ENCODE measurements at regions not wholly inside any gene's neighbourhood (a gene's known extent, or its start where the extent isn't known, plus 50 kb on each side); places are given as distances from the start of the nearest gene placed in this dataset.

DNA sequence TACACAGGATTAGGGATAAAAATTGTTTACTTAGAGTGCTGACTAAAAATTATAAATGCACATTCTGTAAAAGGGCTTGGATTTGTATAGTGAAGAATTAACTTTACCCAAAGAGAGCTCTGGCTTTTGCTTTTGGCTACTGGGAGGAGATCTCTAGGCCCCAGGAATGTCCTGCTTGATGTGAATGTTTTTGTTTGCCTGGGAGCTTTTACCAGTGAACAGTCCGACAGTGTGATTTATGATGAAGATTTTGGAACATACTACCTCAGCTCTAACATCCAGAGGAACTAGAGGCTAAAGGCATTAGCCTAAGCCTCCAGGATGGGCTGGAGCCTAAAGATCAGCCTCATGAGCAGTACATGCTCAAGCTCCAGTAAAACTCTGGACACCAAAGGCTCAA lies 103.7 kb upstream of the RFX3 start:
- no peak overlapping the region for H3K4me3 ChIP-seq (ENCODE audit: low read length)
- no peak for ATAC-seq

DNA sequence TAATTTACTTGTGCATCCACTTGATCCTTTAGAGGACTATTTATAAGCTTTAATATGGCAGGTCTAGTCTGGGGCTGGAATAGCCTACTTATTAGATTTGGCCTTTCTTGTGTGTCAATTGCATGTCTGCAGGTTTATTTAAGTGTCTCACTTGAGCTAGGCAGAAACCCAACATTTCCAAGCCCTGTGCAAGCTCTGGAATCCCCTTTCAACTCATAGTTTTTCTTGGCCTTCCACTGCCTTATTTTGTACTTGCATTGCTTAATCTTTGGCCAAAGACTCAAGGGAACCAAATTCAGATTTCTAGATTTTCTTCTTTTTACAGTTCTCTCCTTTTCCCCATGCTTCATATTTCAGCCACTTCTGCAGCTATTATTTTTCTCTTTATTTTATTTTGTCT lies 102.4 kb upstream of the RFX3 start:
- CTCF ChIA-PET, result no interaction called here
- H2AFZ ChIP-seq (ENCODE audit: low read length), result no peak overlapping the region
- no TSS peak for BruUV-seq (replicated peaks)

More for the DNA sequence above, 103.7 kb upstream of the RFX3 start:
- Histone ChIP-seq H3K36me3 (ENCODE audit: low read depth, low read length) (no peaks in the 10 kb centered on the region), H3K4me2 (ENCODE audit: low read length) (no peak overlapping the region), H4K20me1 (ENCODE audit: low read length) (no peaks in the 10 kb centered on the region), H3K27ac (ENCODE audit: low read length) (no peak overlapping the region), H3K9me2 (replicated peaks; ENCODE audit: low read length) (no peaks in the 10 kb centered on the region), H3K4me1 (ENCODE audit: insufficient read depth, low read length) (no peaks in the 10 kb centered on the region), H3K27me3 (ENCODE audit: low read length) (no peaks in the 10 kb centered on the region), H3K79me2 (ENCODE audit: low read length) (no peaks in the 10 kb centered on the region), H3F3A (ENCODE audit: low read length, unreplicated experiment) (no peaks in the 10 kb centered on the region), H2AFZ (ENCODE audit: low read length) (no peak overlapping the region), H3K9ac (ENCODE audit: low read length) (no peak overlapping the region), H3K9me3 (ENCODE audit: low read length) (no peaks in the 10 kb centered on the region)
- ChIA-PET POLR2A (ENCODE audit: unreplicated experiment) (no interaction called here), CTCF (no interaction called here)
- intact Hi-C loops (cut with micrococcal nuclease), result no loop called here
- TF ChIP-seq EZH2 (IDR thresholded peaks at IDR 0.05; ENCODE audit: low read length, unreplicated experiment) (no peak), EZH2phosphoT487 (IDR thresholded peaks at IDR 0.05; ENCODE audit: borderline replicate concordance, low read length) (no peak)
- TF ChIP-seq, protein P1, sequence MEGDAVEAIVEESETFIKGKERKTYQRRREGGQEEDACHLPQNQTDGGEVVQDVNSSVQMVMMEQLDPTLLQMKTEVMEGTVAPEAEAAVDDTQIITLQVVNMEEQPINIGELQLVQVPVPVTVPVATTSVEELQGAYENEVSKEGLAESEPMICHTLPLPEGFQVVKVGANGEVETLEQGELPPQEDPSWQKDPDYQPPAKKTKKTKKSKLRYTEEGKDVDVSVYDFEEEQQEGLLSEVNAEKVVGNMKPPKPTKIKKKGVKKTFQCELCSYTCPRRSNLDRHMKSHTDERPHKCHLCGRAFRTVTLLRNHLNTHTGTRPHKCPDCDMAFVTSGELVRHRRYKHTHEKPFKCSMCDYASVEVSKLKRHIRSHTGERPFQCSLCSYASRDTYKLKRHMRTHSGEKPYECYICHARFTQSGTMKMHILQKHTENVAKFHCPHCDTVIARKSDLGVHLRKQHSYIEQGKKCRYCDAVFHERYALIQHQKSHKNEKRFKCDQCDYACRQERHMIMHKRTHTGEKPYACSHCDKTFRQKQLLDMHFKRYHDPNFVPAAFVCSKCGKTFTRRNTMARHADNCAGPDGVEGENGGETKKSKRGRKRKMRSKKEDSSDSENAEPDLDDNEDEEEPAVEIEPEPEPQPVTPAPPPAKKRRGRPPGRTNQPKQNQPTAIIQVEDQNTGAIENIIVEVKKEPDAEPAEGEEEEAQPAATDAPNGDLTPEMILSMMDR (conservative IDR thresholded peaks at IDR 0.05; ENCODE audit: low read depth, low read length), result no peak
- DNase-seq, result no peak
- no TSS peak for BruUV-seq (replicated peaks)

DNA sequence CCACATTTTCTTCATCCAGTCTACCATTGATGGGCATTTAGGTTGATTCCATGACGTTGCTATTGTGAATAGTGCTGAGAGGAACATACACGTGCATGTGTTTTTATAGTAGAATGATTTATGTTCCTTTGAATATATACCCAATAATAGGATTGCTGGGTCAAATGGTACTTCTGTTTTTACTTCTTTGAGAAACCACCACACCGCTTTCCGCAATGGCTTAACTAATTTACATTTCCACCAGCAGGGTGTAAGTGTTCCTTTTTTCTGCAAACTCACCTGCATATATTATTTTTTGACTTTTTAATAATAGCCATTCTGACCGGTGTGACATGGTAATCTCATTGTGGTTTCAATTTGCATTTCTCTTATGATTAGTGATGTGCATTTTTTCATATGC lies 82.2 kb upstream of the RFX3 start:
- ChIA-PET POLR2A (ENCODE audit: unreplicated experiment) (no interaction called here), CTCF (no interaction called here)
- ATAC-seq (no peak), DNase-seq (no peak)
- Histone ChIP-seq H4K20me1 (ENCODE audit: low read length) (no peaks in the 10 kb centered on the region), H3K4me3 (ENCODE audit: low read length) (no peak overlapping the region), H3K79me2 (ENCODE audit: low read length) (no peaks in the 10 kb centered on the region), H3K9me3 (ENCODE audit: low read length) (no peaks in the 10 kb centered on the region), H3F3A (ENCODE audit: low read length, unreplicated experiment) (no peaks in the 10 kb centered on the region), H3K4me1 (ENCODE audit: insufficient read depth, low read length) (no peaks in the 10 kb centered on the region), H3K9me2 (replicated peaks; ENCODE audit: low read length) (no peaks in the 10 kb centered on the region), H3K4me2 (ENCODE audit: low read length) (no peak overlapping the region), H3K36me3 (ENCODE audit: low read depth, low read length) (no peaks in the 10 kb centered on the region), H3K27me3 (ENCODE audit: low read length) (no peaks in the 10 kb centered on the region), H2AFZ (ENCODE audit: low read length) (no peak overlapping the region), H3K9ac (ENCODE audit: low read length) (no peak overlapping the region), H3K27ac (ENCODE audit: low read length) (no peak overlapping the region)
- TF ChIP-seq EZH2phosphoT487 (IDR thresholded peaks at IDR 0.05; ENCODE audit: borderline replicate concordance, low read length), result no peak
- intact Hi-C loops (cut with micrococcal nuclease), result loop anchor here (10.0 kb wide), 1 partner anchor 63 kb away; no protein-coding TSS in a partner anchor
- no TSS peak for BruUV-seq (replicated peaks)

More for the DNA sequence above, 102.4 kb upstream of the RFX3 start:
- no peaks in the 10 kb centered on the region for H3K9me3 ChIP-seq (ENCODE audit: low read length)
- ATAC-seq (no peak), DNase-seq (no peak)
- no peak overlapping the region for H3K9ac ChIP-seq (ENCODE audit: low read length)
- H3K4me2 ChIP-seq (ENCODE audit: low read length), result no peak overlapping the region
- H3K27me3 ChIP-seq (ENCODE audit: low read length), result no peaks in the 10 kb centered on the region
- H3K36me3 ChIP-seq (ENCODE audit: low read depth, low read length), result no peaks in the 10 kb centered on the region
- POLR2A ChIA-PET (ENCODE audit: unreplicated experiment), result no interaction called here
- no peaks in the 10 kb centered on the region for H3K79me2 ChIP-seq (ENCODE audit: low read length)
- H3K9me2 ChIP-seq (replicated peaks; ENCODE audit: low read length), result no peaks in the 10 kb centered on the region
- intact Hi-C loops (cut with micrococcal nuclease), result no loop called here
- no peak overlapping the region for H3K27ac ChIP-seq (ENCODE audit: low read length)
- TF ChIP-seq EZH2phosphoT487 (IDR thresholded peaks at IDR 0.05; ENCODE audit: borderline replicate concordance, low read length) (no peak), EZH2 (IDR thresholded peaks at IDR 0.05; ENCODE audit: low read length, unreplicated experiment) (no peak)
- TF ChIP-seq, protein P1 (conservative IDR thresholded peaks at IDR 0.05; ENCODE audit: low read depth, low read length), result no peak
- no peak overlapping the region for H3K4me3 ChIP-seq (ENCODE audit: low read length)
- H3K4me1 ChIP-seq (ENCODE audit: insufficient read depth, low read length), result no peaks in the 10 kb centered on the region
- H4K20me1 ChIP-seq (ENCODE audit: low read length), result no peaks in the 10 kb centered on the region
- H3F3A ChIP-seq (ENCODE audit: low read length, unreplicated experiment), result no peaks in the 10 kb centered on the region

All from PC-3 (cell line).